HFFc6 (cell line): ENCODE measurements at regions not wholly inside any gene's neighbourhood (a gene's known extent, or its start where the extent isn't known, plus 50 kb on each side); places are given as distances from the start of the nearest gene placed in this dataset.

ENCODE experiments used
- DNase-seq: peaks from one replicate; pipeline ENCODE4 v3.0.0-alpha.2; 2018
- H3K27ac Mint-ChIP-seq: 2 replicates; pipeline ENCODE4 v1.8.0; 2020; ENCODE audit warnings: mild to moderate bottlenecking, mixed read lengths
- H3K27me3 Mint-ChIP-seq: 2 replicates; pipeline ENCODE4 v1.8.0; 2021; ENCODE audit warnings: mild to moderate bottlenecking, moderate library complexity, mixed read lengths; ENCODE audit not compliant: insufficient read depth
- H3K36me3 Mint-ChIP-seq: 2 replicates; pipeline ENCODE4 v1.8.0; 2021; ENCODE audit warnings: low read depth, mixed read lengths
- H3K4me1 Mint-ChIP-seq: 2 replicates; pipeline ENCODE4 v1.8.0; 2020; ENCODE audit warnings: low read depth, mixed read lengths
- H3K4me3 Mint-ChIP-seq: 2 replicates; pipeline ENCODE4 v1.8.0; 2020; ENCODE audit warnings: mild to moderate bottlenecking, moderate library complexity, mixed read lengths
- H3K9me3 Mint-ChIP-seq: 2 replicates; pipeline ENCODE4 v1.8.0; 2020; ENCODE audit warnings: mild to moderate bottlenecking, mixed read lengths
- TF ChIP-seq, protein P1 (sequence below): fragments of 200-600 bp; sonication (generic); IDR thresholded peaks from 2 replicates; pipeline ENCODE4 v1.5.0; 2021; ENCODE audit warnings: antibody characterized with exemption, mild to moderate bottlenecking

DNA sequence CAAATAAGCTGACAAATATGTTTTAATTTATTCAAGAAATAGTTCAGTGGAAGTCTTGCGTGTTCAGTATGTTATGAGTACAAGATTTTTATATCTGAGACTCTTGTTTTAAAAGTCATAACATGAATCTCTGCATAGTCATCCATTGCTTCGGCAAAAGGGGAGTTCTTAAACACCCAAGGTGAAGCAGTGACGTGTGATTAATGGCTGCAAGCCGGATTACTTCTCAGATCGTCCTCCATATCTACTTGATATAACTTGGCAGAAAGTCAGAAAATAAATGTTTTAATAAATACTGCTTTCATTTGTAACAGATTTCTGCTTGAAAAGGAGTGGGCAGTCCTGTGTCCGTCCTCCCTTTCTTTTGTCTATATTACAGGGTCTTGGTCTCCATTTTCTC, 64.6 kb upstream of the IL15 start:
- no peak overlapping the region for H3K27ac Mint-ChIP-seq
- no peak overlapping the region for H3K4me3 Mint-ChIP-seq
- DNase-seq = no peak
- no peaks in the 10 kb centered on the region for H3K27me3 Mint-ChIP-seq
- peaks cover 5% of the 10 kb centered on the region; the same call in 1 of the 2 replicates for H3K36me3 Mint-ChIP-seq
- H3K4me1 Mint-ChIP-seq = peaks cover 47% of the 10 kb centered on the region
- H3K9me3 Mint-ChIP-seq = no peaks in the 10 kb centered on the region
- TF ChIP-seq, protein P1, sequence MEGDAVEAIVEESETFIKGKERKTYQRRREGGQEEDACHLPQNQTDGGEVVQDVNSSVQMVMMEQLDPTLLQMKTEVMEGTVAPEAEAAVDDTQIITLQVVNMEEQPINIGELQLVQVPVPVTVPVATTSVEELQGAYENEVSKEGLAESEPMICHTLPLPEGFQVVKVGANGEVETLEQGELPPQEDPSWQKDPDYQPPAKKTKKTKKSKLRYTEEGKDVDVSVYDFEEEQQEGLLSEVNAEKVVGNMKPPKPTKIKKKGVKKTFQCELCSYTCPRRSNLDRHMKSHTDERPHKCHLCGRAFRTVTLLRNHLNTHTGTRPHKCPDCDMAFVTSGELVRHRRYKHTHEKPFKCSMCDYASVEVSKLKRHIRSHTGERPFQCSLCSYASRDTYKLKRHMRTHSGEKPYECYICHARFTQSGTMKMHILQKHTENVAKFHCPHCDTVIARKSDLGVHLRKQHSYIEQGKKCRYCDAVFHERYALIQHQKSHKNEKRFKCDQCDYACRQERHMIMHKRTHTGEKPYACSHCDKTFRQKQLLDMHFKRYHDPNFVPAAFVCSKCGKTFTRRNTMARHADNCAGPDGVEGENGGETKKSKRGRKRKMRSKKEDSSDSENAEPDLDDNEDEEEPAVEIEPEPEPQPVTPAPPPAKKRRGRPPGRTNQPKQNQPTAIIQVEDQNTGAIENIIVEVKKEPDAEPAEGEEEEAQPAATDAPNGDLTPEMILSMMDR = no peak

DNA sequence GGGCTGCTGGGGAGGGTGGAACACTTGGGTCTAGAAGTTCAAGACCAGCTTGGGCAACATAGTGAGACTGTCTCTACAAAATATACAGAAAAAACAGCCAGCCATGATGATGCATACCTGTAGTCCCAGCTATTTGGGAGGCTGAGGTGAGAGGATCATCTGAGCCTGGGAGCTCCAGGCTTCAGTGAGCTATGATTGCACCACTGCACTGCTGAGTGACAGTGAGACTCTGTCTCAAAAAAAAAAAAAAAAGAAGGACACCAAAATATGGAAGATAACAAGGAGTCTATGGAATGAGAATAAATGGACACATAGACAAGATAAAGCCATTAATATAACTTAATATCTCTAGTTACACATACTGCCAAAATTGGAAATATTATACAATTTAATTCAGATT, 62.7 kb upstream of the IL15 start:
- H3K4me3 Mint-ChIP-seq = no peak overlapping the region
- H3K27ac Mint-ChIP-seq = no peak overlapping the region
- DNase-seq = no peak
- no peaks in the 10 kb centered on the region for H3K36me3 Mint-ChIP-seq
- TF ChIP-seq, protein P1 = no peak
- H3K4me1 Mint-ChIP-seq = peaks cover 33% of the 10 kb centered on the region
- H3K27me3 Mint-ChIP-seq = no peaks in the 10 kb centered on the region
- no peaks in the 10 kb centered on the region for H3K9me3 Mint-ChIP-seq

DNA sequence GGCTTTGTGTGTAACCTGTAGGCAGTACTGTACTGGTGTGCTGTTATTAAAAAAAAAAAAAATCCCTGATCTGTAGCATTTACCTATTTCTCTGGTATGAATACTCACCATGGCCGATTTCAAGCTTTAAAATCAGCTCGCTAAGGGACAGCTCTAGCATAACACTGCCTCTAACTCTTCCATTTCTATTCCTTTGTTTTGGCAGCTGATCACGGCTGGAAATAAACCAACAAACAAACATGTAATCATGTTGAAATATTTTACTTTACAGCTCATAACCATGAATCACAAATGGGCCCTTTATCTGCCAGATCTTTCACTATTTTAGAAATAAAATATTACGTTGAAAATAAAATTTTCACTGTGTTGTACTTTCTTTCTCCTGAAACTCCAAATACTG, 60.5 kb upstream of the IL15 start:
- TF ChIP-seq, protein P1 = no peak
- Mint-ChIP-seq H3K27me3 (no peaks in the 10 kb centered on the region), H3K4me1 (peaks cover 18% of the 10 kb centered on the region), H3K27ac (no peak overlapping the region), H3K4me3 (no peak overlapping the region), H3K36me3 (no peaks in the 10 kb centered on the region), H3K9me3 (no peaks in the 10 kb centered on the region)
- no peak for DNase-seq

DNA sequence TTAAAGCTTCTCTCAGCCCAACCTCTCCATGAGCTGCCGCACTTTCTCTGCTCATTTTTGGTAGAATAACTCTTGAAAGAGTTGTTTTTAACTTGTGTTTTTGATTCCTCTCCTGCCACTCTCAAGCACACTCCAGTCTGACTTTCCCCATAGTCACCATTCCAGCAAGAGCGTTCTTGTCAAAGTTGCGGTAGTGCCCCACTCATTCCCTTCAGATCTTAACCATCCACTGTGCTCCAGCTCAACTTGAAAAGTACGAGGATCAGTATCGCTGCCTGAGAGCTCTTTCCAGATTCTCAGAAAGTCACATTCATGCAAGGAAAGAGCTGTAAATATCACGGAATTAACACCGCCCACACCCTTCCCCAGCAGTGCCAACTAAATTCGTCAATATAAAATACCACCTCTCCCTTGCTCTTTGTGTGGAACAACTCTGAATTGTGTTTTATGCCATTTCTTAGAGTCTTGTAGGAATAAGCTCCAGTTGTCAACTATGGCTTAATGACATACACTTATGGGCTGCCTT, 59.7 kb upstream of the IL15 start:
- no peaks in the 10 kb centered on the region for H3K27me3 Mint-ChIP-seq
- H3K4me1 Mint-ChIP-seq = peaks cover 10% of the 10 kb centered on the region
- H3K36me3 Mint-ChIP-seq = no peaks in the 10 kb centered on the region
- H3K27ac Mint-ChIP-seq = no peak overlapping the region
- no peak for DNase-seq
- no peak overlapping the region for H3K4me3 Mint-ChIP-seq
- H3K9me3 Mint-ChIP-seq = no peaks in the 10 kb centered on the region
- TF ChIP-seq, protein P1 = no peak

DNA sequence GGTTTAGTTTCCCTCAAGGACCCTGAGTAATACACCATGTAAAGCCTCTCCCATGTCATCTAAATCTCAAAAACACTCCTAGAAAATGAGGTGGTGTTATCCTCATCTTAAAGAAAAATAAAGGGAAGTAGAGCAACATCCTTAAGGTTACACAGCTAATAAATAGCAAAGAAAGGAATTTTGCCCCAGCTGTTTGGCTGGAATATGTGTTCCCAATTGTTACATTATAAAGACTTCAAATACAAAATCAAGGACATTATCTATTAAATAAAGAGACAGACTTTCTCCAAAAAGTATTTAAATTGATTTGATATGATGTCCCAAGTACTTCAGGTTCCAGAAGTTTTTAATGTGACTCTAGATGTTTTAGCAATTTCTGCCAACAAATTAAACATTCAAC, 57.9 kb upstream of the IL15 start:
- TF ChIP-seq, protein P1 = no peak
- no peak for DNase-seq
- H3K27ac Mint-ChIP-seq = no peak overlapping the region
- no peaks in the 10 kb centered on the region for H3K9me3 Mint-ChIP-seq
- no peaks in the 10 kb centered on the region for H3K27me3 Mint-ChIP-seq
- 0 out of 2 replicates have a peak, but pooled peaks cover 5% of the 10 kb centered on the region for H3K4me1 Mint-ChIP-seq
- no peaks in the 10 kb centered on the region for H3K36me3 Mint-ChIP-seq
- H3K4me3 Mint-ChIP-seq = no peak overlapping the region

DNA sequence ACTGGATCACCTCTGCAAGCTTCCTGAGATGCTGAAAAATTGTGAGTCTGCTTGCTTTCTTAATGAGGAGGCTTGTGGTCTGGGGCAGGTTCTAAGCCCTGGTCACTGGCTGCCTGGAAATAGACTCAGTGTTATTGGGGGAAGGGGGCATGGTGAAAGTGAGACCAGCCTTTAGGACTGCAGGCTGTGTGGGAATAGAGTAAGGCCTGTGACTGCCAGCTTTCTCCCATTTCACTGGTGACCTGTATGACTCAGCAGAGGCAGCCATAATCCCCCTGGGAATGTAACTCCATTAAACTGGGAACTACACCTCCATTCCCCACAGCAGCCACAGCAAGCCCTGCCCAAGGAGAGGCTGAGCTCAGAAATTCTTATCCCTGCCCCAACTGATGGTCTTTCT, 55.9 kb upstream of the IL15 start:
- no peaks in the 10 kb centered on the region for H3K9me3 Mint-ChIP-seq
- peak; percentile 3 for DNase-seq
- 0 out of 2 replicates have a peak, but pooled peaks cover 5% of the 10 kb centered on the region for H3K4me1 Mint-ChIP-seq
- peaks cover 5% of the 10 kb centered on the region for H3K36me3 Mint-ChIP-seq
- no peak overlapping the region for H3K27ac Mint-ChIP-seq
- H3K27me3 Mint-ChIP-seq = no peaks in the 10 kb centered on the region
- no peak overlapping the region for H3K4me3 Mint-ChIP-seq
- TF ChIP-seq, protein P1 = no peak
